Esophagus (tissue), 2 donors: ENCODE measurements at regions not wholly inside any gene's neighbourhood (a gene's known extent, or its start where the extent isn't known, plus 50 kb on each side); places are given as distances from the start of the nearest gene placed in this dataset.

Source experiments
- H3K27ac ChIP-seq, 2 donors: one replicate each; pipeline ENCODE4 v1.5.1; 2013; ENCODE audit warnings: low read depth in 2 of 2, mild to moderate bottlenecking in 2 of 2, inconsistent platforms in 1 of 2, low read length in 1 of 2, moderate library complexity in 1 of 2
- H3K27me3 ChIP-seq, 2 donors: one replicate each; pipeline ENCODE4 v1.6.1; 2013; ENCODE audit warnings: low read length in 2 of 2, control low read depth in 1 of 2, mild to moderate bottlenecking in 1 of 2; ENCODE audit not compliant: insufficient read depth in 2 of 2, control insufficient read depth in 1 of 2
- H3K36me3 ChIP-seq, 2 donors: one replicate each; pipeline ENCODE4 v1.6.1; 2013; ENCODE audit warnings: low read length in 1 of 2; ENCODE audit not compliant: control insufficient read depth in 2 of 2, insufficient read depth in 2 of 2
- H3K4me1 ChIP-seq, 2 donors: one replicate each; pipeline ENCODE4 v1.6.1; 2013; ENCODE audit warnings: low read length in 1 of 2; ENCODE audit not compliant: control insufficient read depth in 2 of 2, insufficient read depth in 2 of 2
- H3K4me3 ChIP-seq, 2 donors: one replicate each; pipeline ENCODE4 v1.5.1; 2013; ENCODE audit warnings: low read length in 2 of 2, mild to moderate bottlenecking in 2 of 2, low read depth in 1 of 2, moderate library complexity in 1 of 2
- H3K9me3 ChIP-seq, 2 donors: one replicate each; pipeline ENCODE4 v1.6.1; 2013; ENCODE audit warnings: mild to moderate bottlenecking in 2 of 2, low read depth in 1 of 2, low read length in 1 of 2, moderate library complexity in 1 of 2; ENCODE audit not compliant: control insufficient read depth in 2 of 2, insufficient read depth in 1 of 2
- WGBS, 2 donors: extraction: QIAGEN DNeasy Blood & Tissue Kit; methylation state at CpG; one replicate each; pipeline ENCODE4 v1.1.7; 2013; 5-methylcytosine and 5-hydroxymethylcytosine counted together
- donor health status: healthy with polysubstance abuse.
- donor health status: Bipolar disorder and iron deficiency.

GRCh38 chr20:56957737-56958553 is 308.5 kb downstream of the BMP7 start:
- Histone ChIP-seq H3K27ac (no peak overlapping the region), H3K9me3 (no peaks in the 10 kb centered on the region), H3K4me1 (no peaks in the 10 kb centered on the region), H3K27me3 (no peaks in the 10 kb centered on the region), H3K4me3 (no peak overlapping the region), H3K36me3 (no peaks in the 10 kb centered on the region)
- WGBS, 2 donors, result 65% methylated on average over 34 of the region's 34 CpGs

- no peaks in the 10 kb centered on the region for H3K9me3 ChIP-seq
- H3K27me3 ChIP-seq, result no peaks in the 10 kb centered on the region
- WGBS, 2 donors, result 29 to 31% methylated on average over 2 of the region's 2 CpGs
- H3K36me3 ChIP-seq, result no peaks in the 10 kb centered on the region
- H3K27ac ChIP-seq, result no peak overlapping the region
- H3K4me3 ChIP-seq, result no peak overlapping the region
- no peaks in the 10 kb centered on the region for H3K4me1 ChIP-seq
Measured at GRCh38 chr20:56964901-56965300, 301.5 kb downstream of the BMP7 start.

GRCh38 chr20:56967916-56968315 is 298.5 kb downstream of the BMP7 start:
- Histone ChIP-seq H3K4me3 (no peak overlapping the region), H3K36me3 (no peaks in the 10 kb centered on the region), H3K9me3 (no peaks in the 10 kb centered on the region), H3K4me1 (no peaks in the 10 kb centered on the region), H3K27ac (no peak overlapping the region), H3K27me3 (no peaks in the 10 kb centered on the region)
- 64 to 70% methylated on average over 10 to 12 of the region's 12 CpGs for WGBS, 2 donors

- Histone ChIP-seq H3K27ac (no peak overlapping the region), H3K9me3 (no peaks in the 10 kb centered on the region), H3K4me3 (no peak overlapping the region), H3K4me1 (no peaks in the 10 kb centered on the region), H3K36me3 (no peaks in the 10 kb centered on the region), H3K27me3 (no peaks in the 10 kb centered on the region)
- 47 to 53% methylated on average over 12 of the region's 12 CpGs for WGBS, 2 donors
Measured at GRCh38 chr20:56968376-56969048, 297.9 kb downstream of the BMP7 start.

- Histone ChIP-seq H3K4me1 (no peaks in the 10 kb centered on the region), H3K4me3 (no peak overlapping the region), H3K27me3 (no peaks in the 10 kb centered on the region), H3K9me3 (no peaks in the 10 kb centered on the region), H3K36me3 (no peaks in the 10 kb centered on the region), H3K27ac (peak overlapping the region in 1 of 2 donors; percentile 52)
- 8 to 12% methylated on average over 21 of the region's 21 CpGs for WGBS, 2 donors
Measured at GRCh38 chr20:56974499-56975250, 291.8 kb downstream of the BMP7 start.

GRCh38 chr20:56975838-56976237 is 290.6 kb downstream of the BMP7 start:
- H3K9me3 ChIP-seq, result no peaks in the 10 kb centered on the region
- H3K27me3 ChIP-seq, result no peaks in the 10 kb centered on the region
- WGBS, 2 donors, result 81 to 94% methylated on average over 2 of the region's 2 CpGs
- no peaks in the 10 kb centered on the region for H3K36me3 ChIP-seq
- H3K4me3 ChIP-seq, result no peak overlapping the region
- no peaks in the 10 kb centered on the region for H3K4me1 ChIP-seq
- H3K27ac ChIP-seq, result no peak overlapping the region

- WGBS, 2 donors, result 72 to 74% methylated on average over 8 to 10 of the region's 10 CpGs
- H3K27ac ChIP-seq, result no peak overlapping the region
- no peaks in the 10 kb centered on the region for H3K27me3 ChIP-seq
- no peaks in the 10 kb centered on the region for H3K4me1 ChIP-seq
- H3K4me3 ChIP-seq, result no peak overlapping the region
- no peaks in the 10 kb centered on the region for H3K9me3 ChIP-seq
- H3K36me3 ChIP-seq, result no peaks in the 10 kb centered on the region
Measured at GRCh38 chr20:56976336-56976735, 290.1 kb downstream of the BMP7 start.

GRCh38 chr20:56978475-56978874 is 288.0 kb downstream of the BMP7 start:
- Histone ChIP-seq H3K27me3 (no peaks in the 10 kb centered on the region), H3K9me3 (peaks cover 0 to under 1% of the 10 kb centered on the region in 2 donors), H3K4me3 (no peak overlapping the region), H3K36me3 (no peaks in the 10 kb centered on the region), H3K4me1 (no peaks in the 10 kb centered on the region), H3K27ac (no peak overlapping the region)
- 78 to 87% methylated on average over 13 of the region's 13 CpGs for WGBS, 2 donors

- no peaks in the 10 kb centered on the region for H3K36me3 ChIP-seq
- H3K4me3 ChIP-seq, result no peak overlapping the region
- no peaks in the 10 kb centered on the region for H3K4me1 ChIP-seq
- no peaks in the 10 kb centered on the region for H3K27me3 ChIP-seq
- no peak overlapping the region for H3K27ac ChIP-seq
- peaks cover 0 to 4% of the 10 kb centered on the region in 2 donors for H3K9me3 ChIP-seq
- WGBS, 2 donors, result 74 to 77% methylated on average over 5 of the region's 5 CpGs
Measured at GRCh38 chr20:56979125-56979524, 287.3 kb downstream of the BMP7 start.
